HCT116 (cell line): ENCODE measurements at regions not wholly inside any gene's neighbourhood (a gene's known extent, or its start where the extent isn't known, plus 50 kb on each side); places are given as distances from the start of the nearest gene placed in this dataset.

Experiments used
- ATAC-seq: fragments of 200-7000 bp; cut with Tn5 transposase; 2 replicates; pipeline ENCODE4 v1.9.1; 2020; ENCODE audit warnings: mild to moderate bottlenecking, moderate library complexity
- BruUV-seq: library from RNA; stranded (reverse); fragments of 400-500 nt; replicated peaks from 2 replicates; lab custom pipeline; 2021; lab: Mats Ljungman, UMichigan
- CTCF ChIA-PET: fragments of 300-600 bp; sonication (Branson Sonifier 250); formaldehyde crosslinking; loops from one replicate; lab custom pipeline; 2021; ENCODE audit warnings: antibody characterized with exemption; lab: Charles Lee
- POLR2A ChIA-PET: fragments of 300-600, 350-600 bp; sonication (Branson Sonifier 250); formaldehyde crosslinking; loops from one replicate; lab custom pipeline; 2021; ENCODE audit warnings: antibody characterized with exemption; lab: Charles Lee
- RAD21 ChIA-PET, 2 experiments: fragments of 300-600 bp; sonication (Branson Sonifier 250); formaldehyde crosslinking; loops; one replicate each; lab custom pipeline; 2023; ENCODE audit warnings: low total read pairs in 2 of 2; ENCODE audit not compliant: uncharacterized antibody in 2 of 2, unreplicated experiment in 2 of 2, low non-redundant PET in 1 of 2; lab: Charles Lee
- DNase-seq: peaks from one replicate; pipeline ENCODE4 v3.0.0-alpha.2; 2010; ENCODE audit warnings: low read depth, low spot score
- H2AFZ ChIP-seq: fragments of 200-600 bp; shearing (Covaris generic), sonication (generic); 2 replicates; pipeline ENCODE4 v1.6.1; 2017; ENCODE audit warnings: low read depth, mixed run types, mixed read lengths, antibody characterized with exemption, low read length; ENCODE audit not compliant: poor library complexity, severe bottlenecking
- H3K27ac ChIP-seq: 2 replicates; pipeline ENCODE4 v1.5.1; 2012; ENCODE audit warnings: low read depth, low read length
- H3K27me3 ChIP-seq: fragments of 200-600 bp; sonication (generic); 2 replicates; pipeline ENCODE4 v1.6.1; 2016; ENCODE audit warnings: mixed run types, low read length, mixed read lengths; ENCODE audit not compliant: insufficient read depth
- H3K36me3 ChIP-seq, 2 experiments: fragments of 200-500 bp in 1 of 2; fragments of 200-600 bp in 1 of 2; sonication (Bioruptor generic) in 1 of 2; sonication (generic) in 1 of 2; 2 replicates each; pipeline versions ENCODE4 v1.5.1 to v1.6.1; 2014 to 2016; ENCODE audit warnings: low read length in 2 of 2, inconsistent platforms in 1 of 2, mixed read lengths in 1 of 2, mixed run types in 1 of 2; ENCODE audit not compliant: insufficient read depth in 2 of 2, control insufficient read depth in 1 of 2
- H3K4me1 ChIP-seq, 2 experiments: fragments of 200-600 bp in 1 of 2; sonication (generic) in 1 of 2; 2 replicates each; pipeline versions ENCODE4 v1.5.1 to v1.6.1; 2012 to 2017; ENCODE audit warnings: low read length in 2 of 2, inconsistent platforms in 1 of 2, mild to moderate bottlenecking in 1 of 2, mixed read lengths in 1 of 2, mixed run types in 1 of 2, moderate library complexity in 1 of 2; ENCODE audit not compliant: insufficient read depth in 2 of 2, control insufficient read depth in 1 of 2
- H3K4me2 ChIP-seq: fragments of 200-600 bp; sonication (generic); 2 replicates; pipeline ENCODE4 v1.6.1; 2017; ENCODE audit warnings: mixed run types, low read length, mixed read lengths
- H3K4me3 ChIP-seq, 2 experiments: fragments of 200-600 bp in 1 of 2; sonication (generic) in 1 of 2; replicated peaks in 1 of 2; 2 replicates each; pipeline ENCODE4 v1.5.1; 2011 to 2016; ENCODE audit warnings: low read length in 2 of 2, control low read depth in 1 of 2, low read depth in 1 of 2, mild to moderate bottlenecking in 1 of 2, mixed read lengths in 1 of 2, mixed run types in 1 of 2
- H3K79me2 ChIP-seq: fragments of 200-600 bp; sonication (generic); 2 replicates; pipeline ENCODE4 v1.6.1; 2017; ENCODE audit warnings: mild to moderate bottlenecking, mixed run types, low read length, moderate library complexity, mixed read lengths; ENCODE audit not compliant: insufficient read depth
- H3K9ac ChIP-seq: fragments of 200-600 bp; sonication (generic); 2 replicates; pipeline ENCODE4 v1.6.1; 2016; ENCODE audit warnings: low read length, mixed read lengths
- H3K9me2 ChIP-seq: fragments of 200-600 bp; sonication (generic), shearing (Covaris generic); 2 replicates; pipeline ENCODE4 v1.6.1; 2017; ENCODE audit warnings: mixed run types, mild to moderate bottlenecking, moderate library complexity; ENCODE audit not compliant: insufficient read depth
- H3K9me3 ChIP-seq, 2 experiments: fragments of 200-500 bp in 1 of 2; fragments of 200-600 bp in 1 of 2; sonication (Bioruptor generic) in 1 of 2; sonication (generic) in 1 of 2; 2 replicates each; pipeline ENCODE4 v1.6.1; 2014 to 2017; ENCODE audit warnings: low read length in 2 of 2, mixed read lengths in 2 of 2, inconsistent platforms in 1 of 2, low read depth in 1 of 2, mild to moderate bottlenecking in 1 of 2, mixed run types in 1 of 2, moderate library complexity in 1 of 2; ENCODE audit not compliant: control insufficient read depth in 1 of 2, insufficient read depth in 1 of 2
- H4K20me1 ChIP-seq: fragments of 200-600 bp; sonication (generic), shearing (Covaris generic); 2 replicates; pipeline ENCODE4 v1.6.1; 2017; ENCODE audit warnings: mixed run types, mild to moderate bottlenecking, moderate library complexity; ENCODE audit not compliant: insufficient read depth
- ATF3 ChIP-seq: IDR thresholded peaks from 2 replicates; pipeline ENCODE4 v1.6.1; 2012
- CBX3 ChIP-seq: IDR thresholded peaks from 2 replicates; pipeline ENCODE4 v1.6.1; 2012; ENCODE audit warnings: low read depth
- CEBPB ChIP-seq: IDR thresholded peaks from 2 replicates; pipeline ENCODE4 v1.6.1; 2012; ENCODE audit warnings: low read depth
- CTCF ChIP-seq, 3 experiments: fragments of 200-600 bp in 1 of 3; sonication (generic) in 1 of 3; IDR thresholded peaks in 2 of 3; conservative IDR thresholded peaks in 1 of 3; 2 replicates each; pipeline ENCODE4 v1.5.1; 2012 to 2017; ENCODE audit warnings: low read depth in 2 of 3, low read length in 2 of 3, antibody characterized with exemption in 1 of 3, borderline replicate concordance in 1 of 3, control low read depth in 1 of 3, mild to moderate bottlenecking in 1 of 3, mixed read lengths in 1 of 3, mixed run types in 1 of 3, moderate library complexity in 1 of 3; ENCODE audit not compliant: insufficient read depth in 1 of 3
- ELF1 ChIP-seq: IDR thresholded peaks from 2 replicates; pipeline ENCODE4 v1.6.1; 2012; ENCODE audit warnings: low read depth, borderline replicate concordance
- EZH2phosphoT487 ChIP-seq: fragments of 200-600 bp; IDR thresholded peaks from 2 replicates; pipeline ENCODE4 v1.6.1; 2018; ENCODE audit warnings: antibody characterized with exemption, borderline replicate concordance
- JUND ChIP-seq: IDR thresholded peaks from 2 replicates; pipeline ENCODE4 v1.6.1; 2012
- POLR2A ChIP-seq: IDR thresholded peaks from 2 replicates; pipeline ENCODE4 v1.7.0; 2011; ENCODE audit warnings: borderline replicate concordance; ENCODE audit not compliant: insufficient read depth, insufficient read length; ENCODE audit errors: extremely low read depth
- POLR2AphosphoS5 ChIP-seq: IDR thresholded peaks from 2 replicates; pipeline ENCODE4 v1.6.1; 2011; ENCODE audit warnings: mild to moderate bottlenecking, low read depth, low read length, moderate library complexity
- RAD21 ChIP-seq: IDR thresholded peaks from 2 replicates; pipeline ENCODE4 v1.6.1; 2012; ENCODE audit warnings: low read depth, mild to moderate bottlenecking
- REST ChIP-seq: IDR thresholded peaks from 2 replicates; pipeline ENCODE4 v1.6.1; 2012; ENCODE audit warnings: low read depth
- SP1 ChIP-seq: IDR thresholded peaks from 2 replicates; pipeline ENCODE4 v1.6.1; 2012; ENCODE audit warnings: low read depth
- TCF7L2 ChIP-seq: IDR thresholded peaks from 2 replicates; pipeline ENCODE4 v1.7.0; 2011; ENCODE audit warnings: borderline replicate concordance, inconsistent platforms; ENCODE audit not compliant: insufficient read depth, insufficient read length; ENCODE audit errors: extremely low read depth
- ZBTB33 ChIP-seq: IDR thresholded peaks from 2 replicates; pipeline ENCODE4 v1.6.1; 2011; ENCODE audit warnings: mild to moderate bottlenecking, low read length, moderate library complexity; ENCODE audit not compliant: insufficient replicate concordance; ENCODE audit errors: extremely low read depth
- ZFX ChIP-seq: fragments of 450-650 bp; IDR thresholded peaks from 2 replicates; pipeline ENCODE4 v1.6.1; 2017
- intact Hi-C: fragments of 100-400 bp; cut with micrococcal nuclease; formaldehyde crosslinking; loops from 2 replicates; pipeline ENCODE4 v1.10.0; 2022

- Histone ChIP-seq H3K36me3 (no peaks in the 10 kb centered on the region), H3K9me3 (no peaks in the 10 kb centered on the region), H3K9me2 (no peaks in the 10 kb centered on the region), H4K20me1 (no peaks in the 10 kb centered on the region), H3K9ac (no peak overlapping the region), H3K27ac (no peak overlapping the region), H3K4me1 (no peaks in the 10 kb centered on the region), H2AFZ (no peak overlapping the region)
- no TSS peak for BruUV-seq
- POLR2A ChIA-PET = no interaction called here
- no peak for DNase-seq
- TF ChIP-seq JUND (no peak), SP1 (no peak), CTCF (IDR thresholded peaks at IDR 0.05 in 2 of 3, conservative IDR thresholded peaks at IDR 0.05 in 1 of 3; ENCODE audit: borderline replicate concordance in 1 of 3, insufficient read depth in 1 of 3, low read depth in 2 of 3, low read length in 2 of 3) (no peak), CBX3 (no peak), CEBPB (no peak), POLR2A (no peak), POLR2AphosphoS5 (no peak), REST (no peak), TCF7L2 (no peak), ZBTB33 (no peak), ATF3 (no peak), ZFX (no peak), ELF1 (no peak), EZH2phosphoT487 (no peak), RAD21 (no peak)
- TF ChIP-seq, all 23 proteins: peak for 0
- Histone ChIP-seq H3K4me3 (no peak overlapping the region), H3K4me2 (no peak overlapping the region), H3K79me2 (no peaks in the 10 kb centered on the region), H3K27me3 (peaks cover 26% of the 10 kb centered on the region)
- RAD21 ChIA-PET = no interaction called here
- no peak for ATAC-seq
- intact Hi-C loops = no loop called here
- CTCF ChIA-PET = no interaction called here
Observed at GRCh38 chr3:73148682-73149081, 87.2 kb downstream of the EBLN2 start.
